ENCODE measurements at regions not wholly inside any gene's neighbourhood (a gene's known extent, or its start where the extent isn't known, plus 50 kb on each side); places are given as distances from the start of the nearest gene placed in this dataset.

DNA sequence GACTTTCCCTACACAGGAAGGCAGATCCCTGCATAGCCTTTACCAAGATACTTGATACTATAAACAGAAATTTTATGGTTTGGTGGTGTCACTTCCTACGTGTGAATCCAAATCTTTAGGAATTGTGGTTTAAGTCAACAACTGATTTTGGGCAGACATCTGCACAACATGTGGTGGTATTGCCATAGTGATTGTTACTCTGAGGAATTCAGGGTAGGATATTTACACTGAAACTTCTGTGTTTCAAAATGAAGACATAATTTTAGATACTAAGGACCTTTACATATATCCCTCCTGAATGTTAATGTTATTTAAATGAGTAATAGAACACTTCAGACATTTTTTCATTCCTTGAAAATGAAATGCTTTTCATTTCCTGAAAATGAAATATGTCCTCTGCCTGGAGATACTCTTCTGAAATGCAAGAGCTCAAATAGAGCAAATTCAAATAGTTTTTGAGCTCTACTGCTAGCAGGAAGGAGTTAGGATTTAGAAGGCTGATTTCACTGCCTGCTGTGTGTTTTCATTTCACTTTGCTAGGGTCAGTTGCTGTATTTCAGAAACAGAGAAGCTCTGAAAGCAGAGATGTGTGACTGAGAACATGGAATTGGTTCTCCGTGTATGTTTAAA, 77.2 kb downstream of the MDH1 start:
- H3K27me3 ChIP-seq (ENCODE audit: control insufficient read depth in 1 of 2, insufficient read depth in 2 of 2, low read length in 2 of 2), result peaks cover 11 to 17% of the 10 kb centered on the region in 2 experiments
- CTCF ChIA-PET, result no interaction called here
- no peak for ATAC-seq (ENCODE audit: poor library complexity)
- no peaks in the 10 kb centered on the region for H3K36me3 Mint-ChIP-seq (ENCODE audit: low read depth)
- no peak overlapping the region for H3K4me3 Mint-ChIP-seq
- POLR2A ChIA-PET, result no interaction called here
- H3K27ac Mint-ChIP-seq, result no peak overlapping the region
- no peak for DNase-seq
- no peaks in the 10 kb centered on the region for H3K9me3 ChIP-seq (ENCODE audit: control insufficient read depth in 1 of 2, insufficient read depth in 1 of 2, low read length in 2 of 2)
- H3K4me1 ChIP-seq (ENCODE audit: insufficient read depth, low read length), result no peaks in the 10 kb centered on the region
- H3K27me3 Mint-ChIP-seq, result peaks cover 40% of the 10 kb centered on the region
- TF ChIP-seq, protein P1, sequence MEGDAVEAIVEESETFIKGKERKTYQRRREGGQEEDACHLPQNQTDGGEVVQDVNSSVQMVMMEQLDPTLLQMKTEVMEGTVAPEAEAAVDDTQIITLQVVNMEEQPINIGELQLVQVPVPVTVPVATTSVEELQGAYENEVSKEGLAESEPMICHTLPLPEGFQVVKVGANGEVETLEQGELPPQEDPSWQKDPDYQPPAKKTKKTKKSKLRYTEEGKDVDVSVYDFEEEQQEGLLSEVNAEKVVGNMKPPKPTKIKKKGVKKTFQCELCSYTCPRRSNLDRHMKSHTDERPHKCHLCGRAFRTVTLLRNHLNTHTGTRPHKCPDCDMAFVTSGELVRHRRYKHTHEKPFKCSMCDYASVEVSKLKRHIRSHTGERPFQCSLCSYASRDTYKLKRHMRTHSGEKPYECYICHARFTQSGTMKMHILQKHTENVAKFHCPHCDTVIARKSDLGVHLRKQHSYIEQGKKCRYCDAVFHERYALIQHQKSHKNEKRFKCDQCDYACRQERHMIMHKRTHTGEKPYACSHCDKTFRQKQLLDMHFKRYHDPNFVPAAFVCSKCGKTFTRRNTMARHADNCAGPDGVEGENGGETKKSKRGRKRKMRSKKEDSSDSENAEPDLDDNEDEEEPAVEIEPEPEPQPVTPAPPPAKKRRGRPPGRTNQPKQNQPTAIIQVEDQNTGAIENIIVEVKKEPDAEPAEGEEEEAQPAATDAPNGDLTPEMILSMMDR (IDR thresholded peaks at IDR 0.05), result no peak
- no peak overlapping the region for H3K4me3 ChIP-seq (ENCODE audit: low read length)
- H3K36me3 ChIP-seq (ENCODE audit: insufficient read depth, low read length), result no peaks in the 10 kb centered on the region
- intact Hi-C loops (cut with DNase I, micrococcal nuclease), result no loop called here
- H3K4me1 Mint-ChIP-seq (ENCODE audit: low read depth), result no peaks in the 10 kb centered on the region
- no peak overlapping the region for H3K27ac ChIP-seq (ENCODE audit: low read depth in 1 of 2, low read length in 2 of 2)
- H3K9me3 Mint-ChIP-seq, result no peaks in the 10 kb centered on the region

DNA sequence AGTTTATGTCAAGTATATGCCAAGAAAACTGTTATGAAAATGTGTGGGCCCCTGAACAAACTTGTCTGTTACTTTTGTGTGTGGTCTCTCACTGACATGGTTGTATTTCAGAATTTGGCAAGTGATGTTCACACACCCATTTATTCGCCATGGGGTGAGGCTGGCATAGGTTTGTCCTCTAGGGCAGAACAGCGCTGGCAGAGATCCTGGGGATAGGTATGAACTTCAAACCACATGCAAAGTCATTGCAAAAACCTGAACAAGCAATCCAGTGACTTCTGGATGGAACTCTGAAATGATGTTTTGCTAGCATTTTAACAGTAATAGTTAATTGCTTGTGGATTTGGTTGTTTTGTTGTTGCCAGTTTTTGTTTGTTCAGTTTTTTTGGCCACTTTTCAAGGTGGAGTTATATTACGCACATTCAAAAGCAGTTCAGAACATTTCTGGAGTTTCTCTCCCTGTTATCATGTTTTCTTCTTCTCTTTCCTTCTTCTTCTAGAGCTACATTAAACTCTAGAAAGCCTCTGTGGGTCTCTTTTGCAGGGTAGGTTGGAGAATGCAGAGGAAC, 78.5 kb downstream of the MDH1 start:
- POLR2A ChIA-PET, result no interaction called here
- intact Hi-C loops (cut with DNase I, micrococcal nuclease), result no loop called here
- CTCF ChIA-PET, result no interaction called here
- Mint-ChIP-seq H3K27ac (no peak overlapping the region), H3K4me3 (no peak overlapping the region), H3K9me3 (no peaks in the 10 kb centered on the region), H3K36me3 (ENCODE audit: low read depth) (no peaks in the 10 kb centered on the region), H3K27me3 (peaks cover 46% of the 10 kb centered on the region), H3K4me1 (ENCODE audit: low read depth) (no peaks in the 10 kb centered on the region)
- TF ChIP-seq, protein P1 (IDR thresholded peaks at IDR 0.05), result no peak
- peaks cover 11 to 20% of the 10 kb centered on the region in 2 experiments for H3K27me3 ChIP-seq (ENCODE audit: control insufficient read depth in 1 of 2, insufficient read depth in 2 of 2, low read length in 2 of 2)
- no peaks in the 10 kb centered on the region for H3K9me3 ChIP-seq (ENCODE audit: control insufficient read depth in 1 of 2, insufficient read depth in 1 of 2, low read length in 2 of 2)
- no peak overlapping the region for H3K4me3 ChIP-seq (ENCODE audit: low read length)
- ATAC-seq (ENCODE audit: poor library complexity) (no peak), DNase-seq (no peak)
- no peak overlapping the region for H3K27ac ChIP-seq (ENCODE audit: low read depth in 1 of 2, low read length in 2 of 2)
- H3K4me1 ChIP-seq (ENCODE audit: insufficient read depth, low read length), result no peaks in the 10 kb centered on the region
- no peaks in the 10 kb centered on the region for H3K36me3 ChIP-seq (ENCODE audit: insufficient read depth, low read length)

DNA sequence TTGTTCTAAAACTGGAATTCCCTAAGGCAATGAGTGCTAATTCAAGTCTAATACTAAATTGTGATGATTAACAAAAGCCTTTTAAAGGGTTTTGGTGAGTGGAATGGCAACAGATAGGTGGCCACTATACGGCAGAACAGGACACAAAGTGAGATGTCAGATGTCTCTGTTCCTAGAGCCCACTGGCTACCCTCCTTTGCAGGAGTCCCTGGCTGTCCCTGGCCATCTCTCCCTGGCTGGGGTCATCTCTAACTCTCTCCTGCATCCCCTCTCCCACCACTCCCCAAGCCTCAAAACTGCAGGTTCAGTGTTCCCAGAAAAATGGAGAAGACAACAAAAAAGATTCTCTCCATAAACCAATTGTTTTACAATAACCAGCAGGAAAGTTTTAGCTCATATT, 79.2 kb downstream of the MDH1 start:
- Mint-ChIP-seq H3K4me1 (ENCODE audit: low read depth) (no peaks in the 10 kb centered on the region), H3K27me3 (peaks cover 47% of the 10 kb centered on the region), H3K27ac (no peak overlapping the region), H3K4me3 (no peak overlapping the region), H3K36me3 (ENCODE audit: low read depth) (no peaks in the 10 kb centered on the region), H3K9me3 (no peaks in the 10 kb centered on the region)
- ATAC-seq (ENCODE audit: poor library complexity) (no peak), DNase-seq (no peak)
- Histone ChIP-seq H3K4me1 (ENCODE audit: insufficient read depth, low read length) (no peaks in the 10 kb centered on the region), H3K36me3 (ENCODE audit: insufficient read depth, low read length) (no peaks in the 10 kb centered on the region), H3K27me3 (ENCODE audit: control insufficient read depth in 1 of 2, insufficient read depth in 2 of 2, low read length in 2 of 2) (peaks cover 4 to 12% of the 10 kb centered on the region in 2 experiments), H3K27ac (ENCODE audit: low read depth in 1 of 2, low read length in 2 of 2) (no peak overlapping the region), H3K4me3 (ENCODE audit: low read length) (no peak overlapping the region), H3K9me3 (ENCODE audit: control insufficient read depth in 1 of 2, insufficient read depth in 1 of 2, low read length in 2 of 2) (no peaks in the 10 kb centered on the region)
- intact Hi-C loops (cut with DNase I, micrococcal nuclease), result no loop called here
- ChIA-PET POLR2A (no interaction called here), CTCF (no interaction called here)
- TF ChIP-seq, protein P1 (IDR thresholded peaks at IDR 0.05), result no peak
